NCI-H524 (cell line): ENCODE measurements at regions not wholly inside any gene's neighbourhood (a gene's known extent, or its start where the extent isn't known, plus 50 kb on each side); places are given as distances from the start of the nearest gene placed in this dataset.

ENCODE experiments used
- DNase-seq, 2 experiments: peaks; one replicate each; lab custom pipeline; 2025; lab: John Stamatoyannopoulos, UW

DNA sequence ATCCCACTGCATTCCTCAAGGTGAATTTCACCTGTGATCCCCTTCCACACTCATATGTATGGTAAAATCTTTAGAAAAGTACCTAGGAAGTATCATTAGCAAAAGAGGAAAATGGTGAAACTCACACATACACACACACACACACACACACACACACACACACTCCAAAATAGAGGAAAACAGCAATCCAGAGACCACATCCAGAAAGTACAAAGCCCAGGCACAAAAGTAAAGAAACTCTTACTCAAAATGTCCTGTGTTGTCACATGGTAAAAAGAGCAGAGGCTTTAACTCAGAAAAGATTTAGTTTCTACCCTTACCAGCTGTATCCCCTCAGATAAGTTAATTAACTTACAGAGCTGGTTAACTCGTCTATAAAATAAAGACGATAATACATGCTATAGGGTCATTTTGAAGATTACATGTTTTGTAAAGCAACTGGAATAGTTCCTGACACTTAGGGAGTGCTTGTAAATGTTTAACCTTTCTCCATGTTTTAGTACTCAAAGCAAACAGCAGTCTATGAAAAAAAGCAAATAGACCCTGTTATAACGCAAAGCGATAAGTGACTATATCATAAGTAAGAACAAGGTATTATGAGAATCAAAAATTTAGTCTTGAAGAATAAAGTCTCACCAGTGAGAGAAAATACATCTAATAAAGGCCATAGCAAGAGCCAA is 360.0 kb upstream of the LRATD1 start:
- no peak for DNase-seq

- DNase-seq = no peak
Measured at GRCh38 chr2:14273650-14274049, 358.9 kb upstream of the LRATD1 start.

DNA sequence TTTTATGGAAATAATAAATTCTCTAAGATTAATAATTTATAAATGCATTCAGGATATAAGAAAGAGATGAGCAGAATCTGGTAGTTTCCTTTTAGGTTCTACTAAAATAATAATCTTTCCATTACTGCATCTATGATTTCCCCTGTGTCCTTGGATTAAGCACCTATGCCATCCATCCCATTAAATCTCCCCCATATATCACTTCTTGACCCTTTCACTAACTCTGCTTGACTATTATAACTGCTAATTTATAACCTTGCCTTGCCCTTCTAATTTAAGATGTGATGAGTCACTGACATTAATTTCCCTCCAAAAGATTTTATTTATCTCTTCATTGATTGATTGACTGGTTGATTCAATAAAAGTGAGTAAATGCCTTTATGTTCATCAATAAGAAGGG is 348.3 kb upstream of the LRATD1 start:
- no peak for DNase-seq

DNA sequence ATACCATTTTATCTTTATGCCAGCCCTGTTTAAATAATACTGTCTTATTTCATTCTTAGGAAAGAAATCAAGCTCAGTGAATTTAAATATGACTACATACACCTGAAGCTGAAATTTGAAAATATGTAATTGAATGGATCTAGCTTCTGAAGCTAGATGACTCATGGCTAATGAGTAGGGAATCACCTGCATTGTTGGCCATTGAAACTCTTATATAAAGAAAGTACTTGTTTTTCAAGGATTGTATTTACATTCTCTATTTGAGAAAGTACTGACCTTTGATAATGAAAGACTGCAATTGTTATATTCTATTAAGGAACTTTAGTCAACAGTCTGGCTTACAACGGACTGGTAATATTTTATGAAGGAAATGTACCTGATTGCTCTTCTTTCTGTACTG is 346.7 kb upstream of the LRATD1 start:
- DNase-seq = no peak

DNA sequence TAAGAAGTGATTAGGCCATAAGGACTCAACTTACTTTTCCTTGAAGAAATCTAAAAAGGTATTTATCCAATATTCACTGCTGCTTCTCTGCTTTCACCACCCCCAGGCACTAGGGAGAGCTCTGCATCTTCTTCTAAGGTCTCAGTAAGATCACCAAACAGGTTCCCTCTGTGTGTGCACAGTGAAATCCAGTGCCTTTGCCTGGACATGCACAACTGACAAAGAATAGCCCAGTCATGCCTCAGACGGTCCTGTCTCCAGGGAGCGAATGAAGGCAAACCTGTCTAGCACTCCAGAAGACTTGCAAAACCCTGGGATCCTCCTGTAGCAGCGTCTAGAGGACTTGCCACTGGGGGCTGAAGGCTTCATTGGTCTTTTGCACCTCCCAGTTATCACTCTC is 344.5 kb upstream of the LRATD1 start:
- DNase-seq = peak; percentile 7 to 68

DNA sequence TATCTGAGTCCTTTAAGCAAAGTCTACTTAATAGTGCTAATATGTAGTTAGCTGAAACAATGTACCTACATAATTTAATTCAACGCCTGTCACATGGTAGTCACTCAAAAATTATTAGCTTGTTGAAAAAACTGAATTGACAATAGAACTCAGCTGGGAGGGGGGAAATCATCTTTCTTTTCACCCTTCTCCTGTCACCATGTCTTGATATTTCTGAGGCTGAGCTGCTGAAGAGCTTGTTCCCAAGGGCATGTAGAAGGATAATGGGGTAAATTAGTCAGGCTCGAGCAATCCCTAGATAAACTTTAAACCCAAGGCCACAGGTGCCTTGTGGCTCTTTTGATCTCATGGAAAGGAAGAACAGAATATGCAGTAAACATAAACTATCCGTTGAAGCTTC is 339.6 kb upstream of the LRATD1 start:
- no peak for DNase-seq

DNA sequence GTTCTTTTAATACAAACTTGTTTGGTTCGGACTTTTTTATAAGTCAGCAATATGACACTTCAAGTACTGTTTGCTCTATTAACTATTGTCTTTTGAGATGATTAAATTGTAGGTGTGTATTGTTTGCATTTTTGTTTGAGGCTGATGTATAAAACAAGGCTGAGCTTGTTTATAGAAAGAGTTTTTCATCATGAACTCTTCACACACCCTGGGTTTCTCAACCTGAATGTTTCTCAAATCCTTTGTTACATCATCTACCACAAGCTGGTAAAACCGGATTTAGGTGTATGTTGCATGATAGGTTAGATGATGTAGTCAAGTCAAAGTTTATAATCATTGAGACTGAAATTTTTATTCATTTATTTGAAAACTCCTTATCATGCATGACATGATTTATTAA is 335.2 kb upstream of the LRATD1 start:
- no peak for DNase-seq

DNA sequence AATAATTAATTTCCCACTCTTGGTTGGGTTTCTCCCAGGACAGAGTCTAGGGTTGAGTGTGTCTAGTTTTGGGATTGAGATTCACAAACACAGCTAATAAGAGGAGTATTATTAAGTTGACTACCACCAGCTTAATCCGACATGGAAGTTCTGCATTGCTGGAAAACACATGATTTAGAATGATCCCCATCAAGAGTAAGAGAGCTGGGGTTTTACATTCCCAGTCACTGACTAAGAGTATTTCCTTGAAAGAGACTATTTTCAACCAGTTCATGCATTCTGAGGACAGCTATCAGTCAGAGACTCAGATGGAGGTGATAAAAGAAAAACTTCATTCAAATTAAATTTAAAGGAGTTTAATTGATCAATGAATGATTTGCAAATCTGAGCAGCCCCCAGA is 334.6 kb upstream of the LRATD1 start:
- no peak for DNase-seq

GRCh38 chr2:14301331-14301730 is 331.2 kb upstream of the LRATD1 start:
- no peak for DNase-seq

GRCh38 chr2:14303366-14304115 is 329.0 kb upstream of the LRATD1 start:
- DNase-seq = no peak

GRCh38 chr2:14304326-14304725 is 328.2 kb upstream of the LRATD1 start:
- DNase-seq = no peak

GRCh38 chr2:14306268-14306861 is 326.2 kb upstream of the LRATD1 start:
- no peak for DNase-seq

DNA sequence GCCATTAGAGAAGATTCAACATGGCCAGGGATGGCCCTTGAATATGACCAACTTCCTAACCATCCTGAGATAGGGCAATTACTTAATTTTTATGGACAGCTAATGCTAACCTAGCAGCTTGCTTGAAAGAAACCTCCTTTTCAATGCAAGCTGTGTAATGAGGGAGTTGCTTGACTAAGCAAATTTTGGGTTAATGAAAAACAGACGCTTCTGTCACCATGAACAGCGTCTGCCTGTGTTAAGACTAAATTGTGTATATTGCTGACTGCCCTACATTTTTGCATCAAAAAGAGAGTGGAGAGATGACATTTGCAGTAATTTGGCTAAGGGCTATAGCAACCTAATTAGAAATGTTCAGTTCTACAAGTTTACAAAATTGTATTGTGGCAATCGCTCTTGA is 319.2 kb upstream of the LRATD1 start:
- DNase-seq = no peak

DNA sequence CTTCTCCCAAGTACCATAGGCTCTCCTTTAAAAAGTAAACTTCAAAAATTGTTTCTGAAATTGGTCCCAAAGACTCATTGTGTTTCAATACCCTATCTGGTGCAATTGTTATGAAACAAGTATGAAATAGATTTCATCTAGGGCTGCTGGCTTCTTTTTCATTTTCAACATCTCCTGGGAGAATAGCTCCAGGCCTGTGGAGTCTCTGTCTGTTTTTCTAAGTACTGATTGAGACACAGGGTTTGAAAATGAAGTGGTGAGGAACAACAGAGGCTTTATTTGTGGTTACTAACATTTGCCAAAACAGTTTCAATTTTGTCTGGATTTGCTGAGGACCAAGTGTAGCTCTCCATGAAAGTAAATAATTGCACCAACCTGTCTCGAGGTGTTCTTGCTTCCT is 315.9 kb upstream of the LRATD1 start:
- DNase-seq = no peak

GRCh38 chr2:14321357-14321756 is 311.2 kb upstream of the LRATD1 start:
- no peak for DNase-seq

- no peak for DNase-seq
Measured at GRCh38 chr2:14322306-14322705, 310.2 kb upstream of the LRATD1 start.

- no peak for DNase-seq
Measured at GRCh38 chr2:14324308-14324707, 308.2 kb upstream of the LRATD1 start.

GRCh38 chr2:14330884-14331283 is 301.6 kb upstream of the LRATD1 start:
- DNase-seq = no peak

DNA sequence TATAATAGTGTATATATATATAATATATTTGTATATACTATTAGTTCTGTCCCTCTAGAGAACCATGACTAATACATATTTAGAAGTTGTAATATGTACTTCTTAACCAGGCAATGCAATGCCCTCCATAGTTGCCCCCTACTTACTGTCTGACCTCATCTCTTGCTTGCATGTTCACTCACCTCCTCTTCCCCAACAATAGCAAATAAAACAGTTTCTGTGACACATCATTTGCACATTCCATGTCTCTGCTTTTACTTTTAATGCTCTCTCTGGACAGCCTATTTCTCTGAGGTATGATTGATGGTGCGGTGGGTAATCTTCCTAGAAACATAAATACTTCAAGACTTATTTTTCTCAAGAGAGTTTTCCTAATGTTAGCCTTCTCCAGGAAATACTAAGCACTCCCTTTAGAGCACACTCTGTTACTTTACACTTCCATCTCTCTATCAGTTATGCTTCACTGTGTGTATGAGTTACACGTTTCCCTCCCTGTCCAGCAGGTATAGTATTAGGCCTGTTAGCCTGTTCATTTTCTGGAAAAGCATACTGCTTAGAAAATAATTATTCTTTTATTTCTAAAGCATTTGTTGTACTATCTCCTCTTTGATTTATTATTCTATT is 295.6 kb upstream of the LRATD1 start:
- DNase-seq = no peak

- DNase-seq = peak in 1 of 2 experiments; percentile 68
Measured at GRCh38 chr2:14340703-14341102, 291.8 kb upstream of the LRATD1 start.

DNA sequence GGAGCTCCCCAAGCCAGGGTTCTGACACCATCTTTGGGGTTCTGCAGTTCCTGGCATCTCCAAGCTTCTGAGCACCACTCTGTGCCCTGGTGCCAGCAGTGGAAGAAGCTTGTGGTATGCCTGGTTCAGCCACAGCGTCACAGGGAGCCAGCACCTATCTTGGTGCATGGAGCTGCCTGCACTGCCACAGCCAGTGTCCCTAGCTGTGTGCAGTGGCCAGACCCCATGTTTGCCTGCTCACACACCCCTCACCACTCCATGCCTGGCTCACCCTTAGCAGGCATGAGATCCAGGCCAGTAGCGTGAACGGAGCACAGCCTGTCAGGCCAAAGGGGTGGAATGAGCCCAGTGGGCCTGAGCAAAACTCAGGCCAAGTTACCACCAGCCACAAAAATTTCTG is 290.2 kb upstream of the LRATD1 start:
- DNase-seq = no peak

DNA sequence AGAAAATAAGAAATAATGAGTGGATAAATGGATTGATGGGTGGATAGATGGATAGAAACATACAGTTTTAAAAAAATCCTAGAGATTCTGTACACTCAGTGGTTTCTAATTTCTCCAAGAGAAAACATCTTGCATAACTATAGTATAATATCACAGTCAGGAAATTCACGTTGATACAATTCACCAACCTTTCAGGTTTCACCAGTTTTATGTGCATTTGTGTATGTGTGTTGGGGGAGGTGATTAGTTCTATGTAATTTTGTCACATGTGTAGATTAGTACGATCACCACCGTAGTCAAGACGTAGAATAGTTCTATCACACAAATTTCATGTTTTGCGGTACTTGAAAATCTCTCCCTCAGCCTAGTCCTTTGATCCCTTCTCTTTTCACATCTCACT is 288.2 kb upstream of the LRATD1 start:
- DNase-seq = no peak

DNA sequence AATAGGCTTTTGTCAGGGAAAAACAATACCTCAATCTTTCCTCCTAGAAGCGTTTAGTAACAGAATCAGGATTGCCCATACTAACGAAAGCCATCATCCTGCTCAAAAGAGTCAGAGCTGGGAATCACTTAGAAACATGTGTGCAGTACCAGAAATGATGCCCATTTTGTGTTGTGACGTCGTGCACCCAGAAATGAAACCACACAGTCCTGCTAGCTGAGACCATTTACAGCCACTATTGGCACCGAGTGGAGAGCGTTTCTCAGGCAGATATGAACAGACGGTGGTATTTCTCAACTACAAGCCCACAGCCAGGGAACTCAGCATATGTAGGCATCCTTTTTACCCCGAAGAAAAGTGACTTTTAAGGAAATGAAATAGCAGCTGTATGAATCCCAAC is 284.3 kb upstream of the LRATD1 start:
- DNase-seq = no peak
